ENCODE measurements at regions not wholly inside any gene's neighbourhood (a gene's known extent, or its start where the extent isn't known, plus 50 kb on each side); places are given as distances from the start of the nearest gene placed in this dataset.

- Histone ChIP-seq H2BK15ac (ENCODE audit: low read length) (no peak overlapping the region), H2BK120ac (replicated peaks; ENCODE audit: low read depth, low read length) (no peak overlapping the region), H4K91ac (replicated peaks; ENCODE audit: insufficient read length, low read length) (no peak overlapping the region), H3K4me1 (replicated peaks in 1 of 4; ENCODE audit: control insufficient read depth in 3 of 4, insufficient read depth in 4 of 4, low read length in 3 of 4) (no peaks in the 10 kb centered on the region), H3K18ac (ENCODE audit: extremely low read depth, low read length) (no peak overlapping the region), H3K27ac (ENCODE audit: low read depth, low read length) (no peak overlapping the region), H4K8ac (ENCODE audit: extremely low read depth, insufficient read depth, low read length) (no peak overlapping the region), H3K23me2 (ENCODE audit: low read depth, low read length) (no peaks in the 10 kb centered on the region), H2AK5ac (ENCODE audit: low read depth, low read length) (no peak overlapping the region), H3K4me2 (ENCODE audit: insufficient read depth in 1 of 2, low read depth in 2 of 2, low read length in 2 of 2) (no peak overlapping the region), H2BK12ac (ENCODE audit: low read depth, low read length) (no peak overlapping the region), H3K23ac (ENCODE audit: insufficient read length) (no peak overlapping the region), H3K79me2 (ENCODE audit: control insufficient read depth in 1 of 2, insufficient read depth in 2 of 2, low read length in 2 of 2) (no peaks in the 10 kb centered on the region), H2BK5ac (ENCODE audit: low read depth, low read length) (no peak overlapping the region), H3K56ac (replicated peaks; ENCODE audit: insufficient read length, low read depth, low read length) (no peak overlapping the region), H3K14ac (ENCODE audit: insufficient read length) (no peak overlapping the region), H3K79me1 (ENCODE audit: low read depth, low read length) (no peaks in the 10 kb centered on the region), H4K5ac (ENCODE audit: insufficient read length, low read depth, low read length) (no peak overlapping the region), H3K9ac (replicated peaks in 1 of 4; ENCODE audit: extremely low read depth in 1 of 4, low read depth in 3 of 4, low read length in 3 of 4) (no peak overlapping the region), H2AFZ (ENCODE audit: low read length) (no peak overlapping the region), H2BK20ac (ENCODE audit: low read length) (no peak overlapping the region), H3K36me3 (ENCODE audit: control insufficient read depth in 2 of 4, insufficient read depth in 4 of 4, low read length in 3 of 4) (no peaks in the 10 kb centered on the region), H3K4ac (replicated peaks; ENCODE audit: insufficient read length, low read depth, low read length) (no peak overlapping the region), H3K27me3 (replicated peaks in 1 of 4; ENCODE audit: control insufficient read depth in 3 of 4, extremely low read depth in 1 of 4, insufficient read depth in 3 of 4, low read length in 3 of 4) (no peaks in the 10 kb centered on the region), H3K9me3 (ENCODE audit: insufficient read depth in 2 of 2, low read depth in 1 of 2, low read length in 1 of 2) (no peaks in the 10 kb centered on the region), H3K4me3 (ENCODE audit: extremely low read depth in 1 of 4, insufficient read depth in 2 of 4, low read depth in 3 of 4, low read length in 4 of 4) (no peak overlapping the region), H4K20me1 (replicated peaks in 1 of 2; ENCODE audit: control insufficient read depth in 1 of 2, insufficient read depth in 2 of 2, low read length in 2 of 2) (no peaks in the 10 kb centered on the region)
- no peak for FAIRE-seq
- POLR2A ChIA-PET (ENCODE audit: partially characterized antibody) = no interaction called here
- 100% methylated on average over 1 of the region's 1 CpG; no CpG with 5 or more reads in 1 of the 2 experiments for WGBS, 2 experiments (ENCODE audit: extremely low coverage in 1 of 2, insufficient coverage in 1 of 2, insufficient read length in 1 of 2, insufficient replicate concordance in 2 of 2, low coverage in 1 of 2, low lambda C conversion rate in 2 of 2, missing lambda C conversion rate in 1 of 2)
- CTCF ChIA-PET (ENCODE audit: partially characterized antibody) = no interaction called here
- DNase-seq (ENCODE audit: low read depth in 1 of 2, low spot score in 2 of 2) = no peak
- TF ChIP-seq CREB1 (IDR thresholded peaks at IDR 0.05) = no peak
- TF ChIP-seq CHD2 (IDR thresholded peaks at IDR 0.05; ENCODE audit: low read length) = no peak
- TF ChIP-seq E2F6 (IDR thresholded peaks at IDR 0.05) = no peak
These were observed 1651.5 kb downstream of the LRRC4C start for GRCh38 chr11:39807904-39808303.
